GM12892 (cell line): ENCODE measurements at regions not wholly inside any gene's neighbourhood (a gene's known extent, or its start where the extent isn't known, plus 50 kb on each side); places are given as distances from the start of the nearest gene placed in this dataset.

Source experiments
- DNase-seq: peaks from one replicate; pipeline ENCODE4 v3.0.0; 2011; ENCODE audit not compliant: insufficient read length
- FAIRE-seq: peaks from 2 replicates; lab custom pipeline; 2011; peaks lifted over from hg19 to GRCh38; lab: Jason Lieb, UNC
- POLR2A ChIP-seq: IDR thresholded peaks from 2 replicates; pipeline ENCODE4 v1.6.1; 2011; ENCODE audit warnings: low read depth, low read length, control low read depth
- POLR2AphosphoS5 ChIP-seq: IDR thresholded peaks from 2 replicates; pipeline ENCODE4 v1.6.1; 2011; ENCODE audit warnings: low read depth, low read length, control low read depth
- TAF1 ChIP-seq: IDR thresholded peaks from 2 replicates; pipeline ENCODE4 v1.6.1; 2011; ENCODE audit warnings: low read depth, mild to moderate bottlenecking, control low read depth, low read length, borderline replicate concordance

DNA sequence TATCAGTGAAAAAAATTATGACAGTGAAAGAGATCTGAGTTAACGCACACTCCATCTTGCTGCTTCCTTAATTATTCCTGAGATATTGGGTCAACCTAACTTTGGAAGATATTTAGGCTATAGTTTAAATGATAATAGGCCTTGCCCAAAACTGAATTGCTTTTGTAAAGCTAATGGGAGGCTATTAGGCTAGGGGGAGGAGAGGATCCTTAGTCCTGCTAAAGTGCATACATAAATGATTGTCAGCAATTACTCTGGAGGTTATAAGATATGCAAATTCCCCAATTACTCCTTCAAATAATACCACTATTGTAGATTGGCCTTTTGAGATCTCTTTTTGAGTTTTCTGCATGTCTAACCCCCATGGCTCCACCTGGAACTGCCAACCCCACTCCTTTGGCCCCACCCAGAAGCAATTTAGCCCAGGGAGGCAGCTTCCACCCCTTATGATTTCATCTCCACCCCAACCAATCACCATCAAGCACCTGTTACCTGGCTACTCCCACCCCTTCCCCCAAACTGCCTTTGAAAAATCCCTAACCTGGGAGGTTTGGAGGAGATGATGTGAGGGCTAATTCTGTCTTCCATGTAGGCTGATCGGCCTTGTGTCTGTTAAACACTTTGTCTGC is 509.3 kb upstream of the TGFBR2 start:
- DNase-seq (no peak), FAIRE-seq (no peak)
- TF ChIP-seq TAF1 (no peak), POLR2A (no peak), POLR2AphosphoS5 (no peak)

DNA sequence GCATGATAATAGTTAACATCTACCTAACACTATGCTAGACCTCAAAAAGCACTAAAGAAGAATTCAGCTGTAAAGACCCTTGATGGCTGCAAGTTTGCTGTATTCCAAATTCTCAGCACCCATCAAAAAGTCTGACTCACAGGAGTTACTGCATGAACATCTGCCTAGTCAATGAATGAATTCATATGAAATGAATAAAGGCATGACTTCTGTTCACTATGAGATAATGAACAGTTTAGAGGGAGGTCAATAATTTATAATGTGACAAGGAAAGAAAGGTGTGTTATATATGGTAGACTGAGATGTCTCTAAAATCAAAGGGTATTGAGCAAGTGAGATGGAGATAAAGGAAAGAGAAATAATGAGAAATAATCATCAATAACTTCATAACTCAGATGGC is 508.2 kb upstream of the TGFBR2 start:
- no peak for DNase-seq
- FAIRE-seq: no peak
- TF ChIP-seq POLR2A (no peak), POLR2AphosphoS5 (no peak), TAF1 (no peak)

DNA sequence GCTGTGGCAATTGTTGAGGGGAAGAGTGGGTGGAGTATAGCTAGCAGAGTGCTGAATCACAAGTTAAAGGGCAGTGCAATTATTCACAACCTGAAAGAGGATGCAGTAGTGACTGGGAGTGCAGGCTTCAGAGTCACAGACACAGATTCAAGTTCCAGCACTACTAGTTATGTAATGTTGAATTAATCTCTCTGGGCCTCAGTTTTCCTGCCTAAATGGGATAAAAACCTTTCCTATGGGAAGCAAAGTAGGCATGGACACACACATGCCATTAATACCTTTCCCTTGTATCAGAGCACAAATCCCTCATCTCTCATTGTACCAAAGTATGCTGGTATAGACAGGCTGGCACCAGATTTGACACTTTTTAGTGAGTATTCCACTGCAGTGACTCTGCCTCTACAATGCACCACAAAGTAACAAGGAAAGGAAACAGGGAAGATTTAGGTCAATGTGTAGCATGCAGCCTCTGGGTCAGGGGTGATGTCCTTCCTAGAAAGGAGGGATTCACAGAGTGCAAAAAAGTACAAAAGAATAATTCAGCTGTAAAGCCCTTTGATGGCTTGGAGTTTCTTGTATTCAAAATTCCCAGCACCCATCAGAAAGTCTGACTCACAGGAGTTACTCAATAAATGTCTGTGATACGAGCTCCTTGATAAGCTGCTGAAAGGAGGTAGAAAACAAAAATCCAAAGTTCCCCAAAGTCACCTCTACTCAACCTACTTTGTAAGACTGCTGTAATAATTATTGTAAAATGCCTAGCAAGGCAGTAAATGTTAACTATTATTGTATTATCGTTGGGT is 507.5 kb upstream of the TGFBR2 start:
- FAIRE-seq: no peak
- TF ChIP-seq POLR2AphosphoS5 (no peak), TAF1 (no peak), POLR2A (no peak)
- no peak for DNase-seq

DNA sequence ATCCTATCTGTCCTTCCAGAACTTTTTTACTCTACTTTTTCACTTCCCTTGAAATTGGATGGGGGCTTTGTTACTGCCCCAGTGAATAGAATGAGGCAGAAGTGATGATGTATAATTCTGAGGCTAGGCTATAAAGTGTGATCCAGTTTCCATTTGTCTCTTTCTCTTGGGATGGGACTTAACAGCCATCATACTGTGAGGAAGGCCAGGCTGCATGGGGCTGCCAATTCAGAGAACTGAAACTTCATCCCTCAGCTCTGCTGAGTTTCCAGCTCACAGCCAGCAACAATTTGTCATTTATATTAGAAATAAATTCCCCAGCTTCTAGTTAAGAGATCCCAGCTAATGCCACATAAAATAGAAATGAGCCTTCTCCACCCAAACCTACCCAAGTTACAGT is 504.0 kb upstream of the TGFBR2 start:
- DNase-seq: no peak
- TF ChIP-seq TAF1 (no peak), POLR2A (no peak), POLR2AphosphoS5 (no peak)
- no peak for FAIRE-seq

DNA sequence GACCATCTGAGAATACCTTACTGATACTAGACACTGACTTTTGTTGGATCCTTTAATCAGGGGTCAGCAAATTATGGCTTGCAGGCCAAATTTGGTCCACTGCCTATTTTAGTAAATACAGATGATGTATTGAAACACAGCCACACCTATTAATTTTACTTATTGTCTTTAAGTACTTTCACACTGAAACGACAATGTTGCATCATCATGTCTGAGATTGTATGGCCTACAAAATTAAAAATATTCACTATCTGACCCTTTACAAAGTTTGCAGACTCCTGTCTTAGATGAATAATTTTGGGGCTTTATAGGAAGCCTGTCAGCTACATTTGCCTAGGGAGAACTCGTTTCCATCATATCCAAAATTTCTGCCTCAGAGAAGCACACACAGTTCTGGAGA is 503.2 kb upstream of the TGFBR2 start:
- FAIRE-seq: no peak

DNA sequence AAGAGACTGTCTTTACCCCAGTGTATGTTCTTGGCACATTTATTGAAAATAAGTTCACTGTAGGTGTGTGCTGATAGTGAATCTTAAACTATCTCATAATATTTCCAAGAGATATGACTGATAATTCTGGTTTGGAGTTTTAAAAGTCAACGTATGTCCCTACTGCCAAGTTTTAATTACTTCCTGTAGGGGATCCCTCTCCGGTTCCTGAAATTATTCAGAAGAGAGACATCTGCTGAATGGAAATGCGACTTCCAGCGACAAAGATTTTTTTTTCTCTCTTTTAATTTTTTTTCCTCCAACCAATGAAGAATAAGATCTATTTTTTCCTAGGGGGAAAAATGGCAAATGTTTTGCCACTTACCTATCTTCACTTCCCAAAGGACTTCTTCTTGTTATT is 498.9 kb upstream of the TGFBR2 start:
- TF ChIP-seq POLR2A (no peak), POLR2AphosphoS5 (no peak), TAF1 (no peak)

More for the DNA sequence above, 503.2 kb upstream of the TGFBR2 start:
- no peak for DNase-seq
- TF ChIP-seq TAF1 (no peak), POLR2AphosphoS5 (no peak), POLR2A (no peak)

DNA sequence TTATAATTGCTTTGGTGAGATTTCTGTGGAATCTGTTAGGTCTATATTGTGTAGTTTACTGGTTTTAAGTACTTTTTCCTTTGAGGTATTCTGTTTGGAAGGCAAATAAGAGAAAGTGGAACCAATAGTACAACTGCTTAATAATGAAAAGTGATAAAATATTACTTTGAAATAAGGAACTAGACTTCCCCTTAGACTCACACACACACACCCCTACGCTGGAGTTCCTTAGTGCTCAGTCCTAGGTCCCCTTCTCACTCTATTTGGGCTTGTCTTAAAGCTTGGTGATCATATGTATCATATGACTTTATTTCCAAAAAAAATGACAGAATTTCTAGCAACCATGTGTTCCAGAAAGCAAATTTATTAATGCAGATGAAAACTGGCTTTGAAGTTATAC is 494.0 kb upstream of the TGFBR2 start:
- FAIRE-seq (no peak), DNase-seq (no peak)
- TF ChIP-seq POLR2A: no peak
- TF ChIP-seq POLR2AphosphoS5: no peak
- TF ChIP-seq TAF1: no peak

More for the DNA sequence above, 498.9 kb upstream of the TGFBR2 start:
- no peak for FAIRE-seq
- DNase-seq: no peak

DNA sequence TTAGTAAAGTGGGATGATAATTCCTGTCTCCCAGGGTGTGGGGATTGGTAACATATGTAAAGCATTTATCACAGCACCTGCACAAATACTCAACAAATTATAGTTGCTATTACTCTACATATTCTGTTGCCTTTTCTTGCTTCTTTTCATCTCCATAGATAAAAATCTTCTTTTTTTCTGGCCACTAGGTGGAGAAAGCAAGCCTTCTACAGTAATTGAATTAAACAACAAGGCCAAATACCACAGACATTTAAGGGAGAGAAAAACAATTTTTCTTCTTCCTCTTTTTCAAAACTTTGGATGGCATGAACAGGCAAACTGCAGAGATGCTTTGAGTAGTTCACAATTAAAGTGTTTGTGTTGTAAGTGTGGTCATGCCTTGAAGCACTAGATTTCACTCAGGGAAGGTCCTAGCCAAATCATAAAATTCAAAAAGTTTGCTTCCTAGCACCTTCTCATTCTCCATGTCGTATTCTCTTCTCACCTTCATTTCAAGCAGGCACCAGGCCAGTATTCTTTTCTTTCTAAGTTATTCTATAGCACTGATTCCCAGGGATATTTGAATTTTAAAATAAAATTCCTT is 493.4 kb upstream of the TGFBR2 start:
- no peak for FAIRE-seq
- TF ChIP-seq POLR2A (no peak), TAF1 (no peak), POLR2AphosphoS5 (no peak)
- no peak for DNase-seq

DNA sequence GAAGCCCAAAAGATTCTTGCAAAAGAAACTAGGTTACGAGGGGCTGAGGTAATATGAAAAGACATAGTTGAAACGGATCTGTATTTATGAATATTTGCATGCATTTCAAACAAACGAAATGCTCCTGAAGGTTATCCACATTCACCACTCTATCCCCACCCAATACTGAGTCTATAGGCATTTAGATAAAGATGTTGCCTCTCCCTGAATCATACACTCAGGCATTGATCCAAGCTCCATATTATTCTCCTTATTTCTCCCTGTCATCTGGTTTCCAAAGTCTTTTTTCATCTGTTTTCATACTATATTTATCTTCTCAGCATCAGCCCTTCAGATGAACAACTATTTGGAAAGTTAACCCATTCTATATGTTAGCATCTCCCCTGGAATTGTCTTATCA is 492.5 kb upstream of the TGFBR2 start:
- TF ChIP-seq POLR2AphosphoS5 (no peak), TAF1 (no peak), POLR2A (no peak)
- DNase-seq: no peak
- no peak for FAIRE-seq

DNA sequence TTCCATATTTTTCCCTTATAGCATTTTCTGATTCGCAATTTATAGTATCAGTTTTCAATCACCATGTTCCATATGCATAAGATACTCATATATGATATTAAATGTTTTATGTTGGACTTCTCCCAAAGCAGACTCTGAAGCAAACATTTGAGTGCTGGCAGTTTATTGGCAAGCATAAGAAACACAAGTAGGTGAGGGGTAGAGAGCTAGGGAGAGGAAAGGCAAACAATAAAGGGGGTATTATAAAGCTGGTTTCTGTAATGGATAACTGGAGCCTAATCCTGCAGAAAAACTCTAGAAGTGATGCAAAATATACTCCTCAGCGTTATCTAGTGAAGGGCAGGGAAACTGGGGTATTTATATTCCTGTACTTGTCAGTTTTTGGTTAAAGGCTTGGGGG is 491.5 kb upstream of the TGFBR2 start:
- no peak for DNase-seq
- no peak for FAIRE-seq
- no peak for TF ChIP-seq POLR2AphosphoS5
- no peak for TF ChIP-seq POLR2A
- no peak for TF ChIP-seq TAF1

DNA sequence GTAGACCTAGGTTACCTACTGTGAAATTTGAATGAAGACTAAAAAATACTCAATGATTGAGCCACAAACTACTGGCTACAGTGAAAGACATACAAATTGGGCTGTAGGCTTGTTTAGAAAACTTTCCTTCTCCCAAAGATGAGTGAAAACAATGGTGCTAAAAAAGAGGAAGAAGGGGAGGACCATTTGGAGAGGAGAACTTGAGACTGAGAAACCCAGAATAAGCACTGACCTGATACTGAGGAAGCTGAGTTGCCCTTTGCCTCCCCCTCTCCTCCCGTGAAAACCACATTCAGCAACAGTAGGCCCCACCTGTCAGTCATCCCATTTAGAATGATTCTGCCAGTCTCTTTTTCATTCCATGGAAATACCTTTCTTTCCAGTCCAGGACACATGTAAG is 484.0 kb upstream of the TGFBR2 start:
- TF ChIP-seq POLR2A: no peak
- TF ChIP-seq POLR2AphosphoS5: no peak
- TF ChIP-seq TAF1: no peak
- no peak for FAIRE-seq
- no peak for DNase-seq

DNA sequence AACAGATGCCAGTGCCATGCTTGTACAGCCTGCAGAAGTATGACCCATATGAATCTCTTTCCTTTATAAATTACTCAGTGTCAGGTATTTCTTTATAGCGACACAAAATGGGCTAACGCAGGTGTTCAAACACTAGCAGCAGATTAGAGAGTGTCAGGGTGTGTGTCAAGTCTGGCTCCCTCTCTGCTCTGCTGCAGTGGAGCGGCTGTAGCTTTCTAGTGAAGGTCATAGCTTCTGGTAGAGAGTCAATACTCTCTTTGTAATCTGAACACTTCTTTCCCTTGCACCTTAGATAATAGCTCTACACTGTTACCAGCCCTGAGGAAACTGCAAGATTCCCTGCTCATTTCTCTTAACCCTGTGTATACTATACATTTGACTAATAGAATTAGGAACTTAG is 483.2 kb upstream of the TGFBR2 start:
- TF ChIP-seq TAF1 (no peak), POLR2A (no peak), POLR2AphosphoS5 (no peak)
- no peak for DNase-seq
- FAIRE-seq: no peak
